ENCODE measurements at regions not wholly inside any gene's neighbourhood (a gene's known extent, or its start where the extent isn't known, plus 50 kb on each side); places are given as distances from the start of the nearest gene placed in this dataset.
A peak's percentile ranks its signal among the peaks of the same experiment; 100 is the strongest.

GRCh38 chr2:198322275-198322674, 517.9 kb downstream of the PLCL1 start:
- ChIA-PET CTCF (interaction anchor here (1.0 to 2.8 kb wide), 4 partner anchors 9 to 1166 kb away, joined by 3 to 15 read pairs (median 8); no protein-coding TSS in a partner anchor), POLR2A (no interaction called here)
- no peak for DNase-seq (ENCODE audit: extremely low spot score)
- TF ChIP-seq, protein P1, sequence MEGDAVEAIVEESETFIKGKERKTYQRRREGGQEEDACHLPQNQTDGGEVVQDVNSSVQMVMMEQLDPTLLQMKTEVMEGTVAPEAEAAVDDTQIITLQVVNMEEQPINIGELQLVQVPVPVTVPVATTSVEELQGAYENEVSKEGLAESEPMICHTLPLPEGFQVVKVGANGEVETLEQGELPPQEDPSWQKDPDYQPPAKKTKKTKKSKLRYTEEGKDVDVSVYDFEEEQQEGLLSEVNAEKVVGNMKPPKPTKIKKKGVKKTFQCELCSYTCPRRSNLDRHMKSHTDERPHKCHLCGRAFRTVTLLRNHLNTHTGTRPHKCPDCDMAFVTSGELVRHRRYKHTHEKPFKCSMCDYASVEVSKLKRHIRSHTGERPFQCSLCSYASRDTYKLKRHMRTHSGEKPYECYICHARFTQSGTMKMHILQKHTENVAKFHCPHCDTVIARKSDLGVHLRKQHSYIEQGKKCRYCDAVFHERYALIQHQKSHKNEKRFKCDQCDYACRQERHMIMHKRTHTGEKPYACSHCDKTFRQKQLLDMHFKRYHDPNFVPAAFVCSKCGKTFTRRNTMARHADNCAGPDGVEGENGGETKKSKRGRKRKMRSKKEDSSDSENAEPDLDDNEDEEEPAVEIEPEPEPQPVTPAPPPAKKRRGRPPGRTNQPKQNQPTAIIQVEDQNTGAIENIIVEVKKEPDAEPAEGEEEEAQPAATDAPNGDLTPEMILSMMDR (IDR thresholded peaks at IDR 0.05; ENCODE audit: control extremely low read depth, extremely low read depth, low read depth, missing control alignments) = no peak

DNA sequence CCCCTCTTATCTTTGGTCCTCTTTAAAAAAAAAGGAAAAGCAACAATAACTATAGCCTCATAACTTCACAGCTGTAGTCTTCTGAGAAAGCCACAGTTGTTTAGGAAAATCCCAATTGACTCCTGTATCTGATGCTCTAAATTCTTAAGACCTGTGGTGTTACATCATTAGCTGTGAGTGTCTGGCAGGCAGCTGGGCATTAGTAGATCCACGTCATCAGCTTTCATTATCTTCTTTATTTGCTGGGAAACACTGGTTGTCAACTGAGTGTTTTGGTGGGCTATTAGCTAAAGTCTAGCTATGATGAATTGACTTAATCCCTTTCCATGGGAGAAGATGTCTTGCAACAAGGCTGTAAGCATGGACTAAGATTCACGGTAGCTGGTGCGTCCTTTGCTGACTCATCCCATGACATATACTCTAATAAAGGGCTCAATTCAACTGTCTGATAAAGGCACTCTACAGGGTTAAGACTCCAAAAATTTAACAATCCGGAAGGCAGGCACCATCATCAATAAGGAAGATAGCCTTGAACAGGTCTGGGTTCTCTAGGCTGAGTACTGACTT, 517.2 kb downstream of the PLCL1 start:
- TF ChIP-seq, protein P1 (IDR thresholded peaks at IDR 0.05; ENCODE audit: control extremely low read depth, extremely low read depth, low read depth, missing control alignments) = no peak
- no peak for DNase-seq (ENCODE audit: extremely low spot score)
- CTCF ChIA-PET = interaction anchor here (1.0 to 2.8 kb wide), 4 partner anchors 9 to 1167 kb away, joined by 3 to 15 read pairs (median 8); no protein-coding TSS in a partner anchor
- POLR2A ChIA-PET = no interaction called here

DNA sequence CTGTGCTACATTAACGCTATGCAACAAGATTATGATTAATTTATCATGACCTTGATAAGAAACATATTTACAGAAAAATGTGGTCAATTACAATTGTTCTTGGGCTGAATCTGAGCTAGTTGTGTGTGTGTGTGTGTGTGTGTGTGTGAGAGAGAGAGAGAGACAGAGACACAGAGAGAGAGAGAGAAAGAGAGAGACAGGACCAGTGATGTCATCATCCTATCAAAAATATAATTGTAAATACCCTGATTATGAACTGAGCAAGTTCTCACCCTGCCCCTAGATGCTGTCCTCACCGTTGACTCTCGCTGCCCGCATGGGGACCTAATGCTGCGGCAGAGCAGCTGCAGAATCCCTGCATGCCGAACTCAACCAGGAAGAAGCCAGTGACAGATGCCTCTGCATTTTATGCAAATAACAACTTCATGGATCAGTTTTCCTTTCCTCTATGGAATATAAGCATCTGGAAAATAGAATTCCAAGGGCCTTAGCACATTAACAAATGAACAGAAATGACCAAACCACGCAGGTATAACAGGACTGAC, 512.5 kb downstream of the PLCL1 start:
- DNase-seq (ENCODE audit: extremely low spot score) = no peak
- TF ChIP-seq, protein P1 (IDR thresholded peaks at IDR 0.05; ENCODE audit: control extremely low read depth, extremely low read depth, low read depth, missing control alignments) = no peak
- ChIA-PET POLR2A (no interaction called here), CTCF (interaction anchor here (1.6 to 6.6 kb wide), 3 partner anchors 20 to 1169 kb away, joined by 4 to 154 read pairs (median 13); no protein-coding TSS in a partner anchor)

- DNase-seq (ENCODE audit: extremely low spot score) = no peak
- ChIA-PET POLR2A (no interaction called here), CTCF (interaction anchor here (1.2 to 6.6 kb wide), 5 partner anchors 20 to 1424 kb away, joined by 3 to 154 read pairs (median 5); no protein-coding TSS in a partner anchor)
- TF ChIP-seq, protein P1 (IDR thresholded peaks at IDR 0.05; ENCODE audit: control extremely low read depth, extremely low read depth, low read depth, missing control alignments) = no peak
Measured at GRCh38 chr2:198315791-198316630, 511.6 kb downstream of the PLCL1 start.

- no peak for DNase-seq (ENCODE audit: extremely low spot score)
- TF ChIP-seq, protein P1 (IDR thresholded peaks at IDR 0.05; ENCODE audit: control extremely low read depth, extremely low read depth, low read depth, missing control alignments) = peak; percentile 72
- ChIA-PET CTCF (interaction anchor here (0.7 to 6.6 kb wide), 18 partner anchors 9 to 1547 kb away, joined by 3 to 154 read pairs (median 4); no protein-coding TSS in a partner anchor), POLR2A (no interaction called here)
Measured at GRCh38 chr2:198314559-198315153, 510.3 kb downstream of the PLCL1 start.

Data from GM10248 (cell line).